Stimulated activated CD4-positive, alpha-beta T cell treated with anti-CD3 and anti-CD28 coated beads, Interleukin-12 subunit alpha, Interleukin-12 subunit beta, amount 100 ng/mL, for 4 hours (primary cell): ENCODE measurements at regions not wholly inside any gene's neighbourhood (a gene's known extent, or its start where the extent isn't known, plus 50 kb on each side); places are given as distances from the start of the nearest gene placed in this dataset.

Experiments
- DNase-seq: peaks from one replicate; pipeline ENCODE4 v3.0.0-alpha.2; 2020

GRCh38 chr3:31254483-31254882 is 278.2 kb upstream of the STT3B start:
- no peak for DNase-seq

- no peak for DNase-seq
Measured at GRCh38 chr3:31255007-31255581, 277.6 kb upstream of the STT3B start.

GRCh38 chr3:31262201-31262600 is 270.5 kb upstream of the STT3B start:
- no peak for DNase-seq

- DNase-seq: no peak
Measured at GRCh38 chr3:31263897-31264296, 268.8 kb upstream of the STT3B start.

GRCh38 chr3:31265646-31266428 is 266.9 kb upstream of the STT3B start:
- DNase-seq: no peak

GRCh38 chr3:31268868-31269267 is 263.9 kb upstream of the STT3B start:
- no peak for DNase-seq

GRCh38 chr3:31270010-31270409 is 262.7 kb upstream of the STT3B start:
- no peak for DNase-seq

- DNase-seq: no peak
Measured at GRCh38 chr3:31274326-31275024, 258.2 kb upstream of the STT3B start.

GRCh38 chr3:31275038-31275572 is 257.6 kb upstream of the STT3B start:
- DNase-seq: no peak

- DNase-seq: no peak
Measured at GRCh38 chr3:31275583-31275982, 257.1 kb upstream of the STT3B start.

- DNase-seq: no peak
Measured at GRCh38 chr3:31277582-31277981, 255.1 kb upstream of the STT3B start.

GRCh38 chr3:31278532-31278931 is 254.2 kb upstream of the STT3B start:
- no peak for DNase-seq

- DNase-seq: no peak
Measured at GRCh38 chr3:31284776-31285175, 247.9 kb upstream of the STT3B start.

GRCh38 chr3:31285833-31286486 is 246.8 kb upstream of the STT3B start:
- DNase-seq: no peak

- DNase-seq: no peak
Measured at GRCh38 chr3:31288224-31288623, 244.5 kb upstream of the STT3B start.

- no peak for DNase-seq
Measured at GRCh38 chr3:31288641-31289100, 244.1 kb upstream of the STT3B start.

GRCh38 chr3:31289584-31289983 is 243.1 kb upstream of the STT3B start:
- DNase-seq: no peak

- DNase-seq: no peak
Measured at GRCh38 chr3:31290046-31290445, 242.7 kb upstream of the STT3B start.

GRCh38 chr3:31291818-31292217 is 240.9 kb upstream of the STT3B start:
- no peak for DNase-seq

- no peak for DNase-seq
Measured at GRCh38 chr3:31294430-31295149, 238.1 kb upstream of the STT3B start.

GRCh38 chr3:31295150-31295765 is 237.5 kb upstream of the STT3B start:
- no peak for DNase-seq

- DNase-seq: no peak
Measured at GRCh38 chr3:31297726-31298298, 234.9 kb upstream of the STT3B start.
